NCI-H446 treated with DMSO at 0.1 percent for 48 hours (cell line): ENCODE measurements at regions not wholly inside any gene's neighbourhood (a gene's known extent, or its start where the extent isn't known, plus 50 kb on each side); places are given as distances from the start of the nearest gene placed in this dataset.
A peak's percentile ranks its signal among the peaks of the same experiment; 100 is the strongest.

Source experiments
- DNase-seq: peaks from one replicate; lab custom pipeline; 2025; lab: John Stamatoyannopoulos, UW

DNA sequence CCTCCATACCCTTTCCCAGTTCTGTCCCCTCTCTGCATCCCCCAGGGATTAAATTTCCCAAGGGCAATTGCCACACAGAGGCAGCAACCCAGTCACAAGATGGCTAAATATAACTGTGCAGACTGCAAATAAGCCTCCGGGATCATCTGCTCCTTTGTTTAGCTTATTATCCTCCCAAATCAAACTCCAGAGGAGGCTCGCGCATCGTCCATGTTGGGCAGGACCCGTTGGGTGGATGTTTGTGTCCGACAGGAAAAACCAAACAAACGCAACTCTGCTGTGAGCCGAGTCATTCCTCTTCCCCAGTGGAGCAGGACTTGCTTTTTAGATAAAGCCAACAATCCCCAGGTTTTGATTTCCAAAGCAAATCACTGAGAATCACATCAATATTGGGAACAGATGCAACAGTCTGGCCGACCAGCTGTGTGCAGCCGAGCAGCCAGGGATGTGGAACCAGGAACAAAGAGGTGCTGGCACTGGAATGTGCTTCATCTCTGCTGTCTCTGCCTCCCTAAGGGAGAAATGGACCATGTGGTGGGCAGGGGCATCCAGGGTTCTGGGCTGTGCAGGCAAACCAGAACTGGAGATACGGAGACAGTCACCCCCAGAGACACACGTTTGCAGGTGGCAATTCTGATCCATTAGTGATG lies 89.8 kb downstream of the PTTG1 start:
- peak; percentile 29 for DNase-seq
